HG02763 (cell line): ENCODE measurements at regions not wholly inside any gene's neighbourhood (a gene's known extent, or its start where the extent isn't known, plus 50 kb on each side); places are given as distances from the start of the nearest gene placed in this dataset.

Experiments
- ATAC-seq: cut with Tn5 transposase; IDR thresholded peaks from one replicate; pipeline ENCODE4 v1.9.1; 2021; ENCODE audit warnings: mild to moderate bottlenecking, moderate library complexity; ENCODE audit not compliant: unreplicated experiment

GRCh38 chr4:83677656-83678055 lies 141.7 kb downstream of the GPAT3 start:
- no peak for ATAC-seq

- ATAC-seq, result no peak
These were observed 128.8 kb downstream of the GPAT3 start for GRCh38 chr4:83664741-83665140.

GRCh38 chr4:83664071-83664470 lies 128.2 kb downstream of the GPAT3 start:
- no peak for ATAC-seq

GRCh38 chr4:83662204-83662603 lies 126.3 kb downstream of the GPAT3 start:
- ATAC-seq, result no peak

DNA sequence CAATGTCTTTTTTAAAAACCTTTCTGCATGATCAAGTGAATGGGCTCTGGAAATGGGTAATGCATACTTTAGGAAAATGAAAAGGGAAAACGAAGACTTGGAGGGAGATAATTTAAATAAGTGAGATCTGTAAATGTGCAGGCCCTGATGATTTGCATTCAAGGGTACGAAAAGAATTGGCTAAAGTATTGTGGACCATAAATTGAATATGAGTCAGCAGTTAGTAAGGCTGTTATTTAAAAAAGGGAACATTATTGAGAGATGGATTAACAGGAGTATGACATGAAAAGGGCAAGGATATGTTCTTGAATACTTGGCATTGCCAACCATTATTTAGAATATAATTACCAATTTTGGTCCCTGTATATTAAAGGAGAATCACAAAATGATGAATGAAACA lies 125.5 kb downstream of the GPAT3 start:
- no peak for ATAC-seq

- ATAC-seq, result no peak
These were observed 124.7 kb downstream of the GPAT3 start for GRCh38 chr4:83660578-83660977.

- no peak for ATAC-seq
These were observed 122.9 kb downstream of the GPAT3 start for GRCh38 chr4:83658806-83659205.

DNA sequence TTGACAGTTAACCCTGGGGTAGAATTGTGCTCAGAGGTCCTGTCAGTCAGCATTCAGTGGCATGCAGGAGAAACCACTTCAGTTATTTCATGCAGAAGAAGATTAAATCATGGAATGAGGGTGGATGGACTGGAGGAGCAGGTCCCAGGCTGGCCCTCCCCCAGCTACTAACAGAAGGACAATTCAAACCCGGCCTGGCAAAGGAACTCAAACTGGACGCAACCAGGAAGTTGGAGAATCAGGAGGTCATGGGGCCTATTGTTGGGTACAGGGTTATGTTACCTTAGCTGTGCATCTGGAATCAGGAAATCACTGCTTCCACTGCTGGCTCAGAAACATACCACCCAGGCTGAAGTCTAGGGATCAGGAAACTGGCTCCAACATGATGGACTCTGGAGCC lies 121.4 kb downstream of the GPAT3 start:
- no peak for ATAC-seq
